ENCODE measurements at regions not wholly inside any gene's neighbourhood (a gene's known extent, or its start where the extent isn't known, plus 50 kb on each side); places are given as distances from the start of the nearest gene placed in this dataset.

GRCh38 chr5:51974834-51975233, 591.6 kb downstream of the ISL1 start:
- DNase-seq (no peak), ATAC-seq (no peak)
- peaks cover 2% of the 10 kb centered on the region for H3K9me3 Mint-ChIP-seq (ENCODE audit: low read depth)
- H3K27me3 Mint-ChIP-seq = no peaks in the 10 kb centered on the region
- no peak overlapping the region for H3K27ac Mint-ChIP-seq
- CTCF ChIA-PET = no interaction called here
- H3K4me1 Mint-ChIP-seq = no peaks in the 10 kb centered on the region
- no peaks in the 10 kb centered on the region for H3K36me3 Mint-ChIP-seq
- no peak overlapping the region for H3K4me3 Mint-ChIP-seq

GRCh38 chr5:51977014-51977413, 593.8 kb downstream of the ISL1 start:
- no peaks in the 10 kb centered on the region for H3K4me1 Mint-ChIP-seq

GRCh38 chr5:51983161-51983560, 599.9 kb downstream of the ISL1 start:
- CTCF ChIA-PET = no interaction called here
- Mint-ChIP-seq H3K36me3 (no peaks in the 10 kb centered on the region), H3K9me3 (ENCODE audit: low read depth) (no peaks in the 10 kb centered on the region), H3K27ac (no peak overlapping the region), H3K4me1 (no peaks in the 10 kb centered on the region), H3K27me3 (no peaks in the 10 kb centered on the region), H3K4me3 (no peak overlapping the region)
- ATAC-seq (no peak), DNase-seq (no peak)

More at GRCh38 chr5:51977014-51977413, 593.8 kb downstream of the ISL1 start:
- ATAC-seq (no peak), DNase-seq (no peak)
- CTCF ChIA-PET = no interaction called here
- no peak overlapping the region for H3K27ac Mint-ChIP-seq
- no peaks in the 10 kb centered on the region for H3K27me3 Mint-ChIP-seq
- H3K9me3 Mint-ChIP-seq (ENCODE audit: low read depth) = peaks cover 2% of the 10 kb centered on the region
- H3K36me3 Mint-ChIP-seq = no peaks in the 10 kb centered on the region
- H3K4me3 Mint-ChIP-seq = no peak overlapping the region

GRCh38 chr5:51986733-51987132, 603.5 kb downstream of the ISL1 start:
- CTCF ChIA-PET = no interaction called here
- H3K9me3 Mint-ChIP-seq (ENCODE audit: low read depth) = peaks cover 3% of the 10 kb centered on the region
- H3K4me1 Mint-ChIP-seq = no peaks in the 10 kb centered on the region
- no peak for ATAC-seq
- H3K27me3 Mint-ChIP-seq = no peaks in the 10 kb centered on the region
- H3K36me3 Mint-ChIP-seq = no peaks in the 10 kb centered on the region
- H3K27ac Mint-ChIP-seq = no peak overlapping the region
- no peak for DNase-seq
- H3K4me3 Mint-ChIP-seq = no peak overlapping the region

GRCh38 chr5:51987239-51987638, 604.0 kb downstream of the ISL1 start:
- CTCF ChIA-PET = interaction anchor here (0.9 kb wide), 1 partner anchor 68 kb away, joined by 3 read pairs; no protein-coding TSS in a partner anchor
- Mint-ChIP-seq H3K4me3 (no peak overlapping the region), H3K4me1 (no peaks in the 10 kb centered on the region), H3K27me3 (no peaks in the 10 kb centered on the region), H3K27ac (no peak overlapping the region), H3K36me3 (no peaks in the 10 kb centered on the region), H3K9me3 (ENCODE audit: low read depth) (peaks cover 3% of the 10 kb centered on the region)
- ATAC-seq = no peak
- DNase-seq = no peak

GRCh38 chr5:51987669-51988209, 604.5 kb downstream of the ISL1 start:
- DNase-seq (no peak), ATAC-seq (no peak)
- no peaks in the 10 kb centered on the region for H3K36me3 Mint-ChIP-seq
- CTCF ChIA-PET = interaction anchor here (0.9 kb wide), 1 partner anchor 68 kb away, joined by 3 read pairs; no protein-coding TSS in a partner anchor
- H3K9me3 Mint-ChIP-seq (ENCODE audit: low read depth) = peaks cover 3% of the 10 kb centered on the region
- no peaks in the 10 kb centered on the region for H3K4me1 Mint-ChIP-seq
- H3K27ac Mint-ChIP-seq = no peak overlapping the region
- no peak overlapping the region for H3K4me3 Mint-ChIP-seq
- no peaks in the 10 kb centered on the region for H3K27me3 Mint-ChIP-seq

- Mint-ChIP-seq H3K27me3 (no peaks in the 10 kb centered on the region), H3K4me1 (no peaks in the 10 kb centered on the region), H3K9me3 (ENCODE audit: low read depth) (peaks cover 3% of the 10 kb centered on the region), H3K27ac (no peak overlapping the region), H3K4me3 (no peak overlapping the region), H3K36me3 (no peaks in the 10 kb centered on the region)
- DNase-seq = no peak
- ATAC-seq = no peak
- CTCF ChIA-PET = interaction anchor here (0.6 kb wide), 1 partner anchor 1668 kb away, joined by 3 read pairs; no protein-coding TSS in a partner anchor
These were observed 605.4 kb downstream of the ISL1 start for GRCh38 chr5:51988634-51989033.

GRCh38 chr5:51990241-51990640, 607.0 kb downstream of the ISL1 start:
- ATAC-seq = no peak
- Mint-ChIP-seq H3K27me3 (no peaks in the 10 kb centered on the region), H3K9me3 (ENCODE audit: low read depth) (peaks cover 3% of the 10 kb centered on the region), H3K36me3 (no peaks in the 10 kb centered on the region), H3K4me3 (no peak overlapping the region), H3K27ac (no peak overlapping the region), H3K4me1 (no peaks in the 10 kb centered on the region)
- CTCF ChIA-PET = no interaction called here
- no peak for DNase-seq

GRCh38 chr5:51990661-51991180, 607.5 kb downstream of the ISL1 start:
- Mint-ChIP-seq H3K36me3 (no peaks in the 10 kb centered on the region), H3K27me3 (no peaks in the 10 kb centered on the region), H3K27ac (no peak overlapping the region), H3K4me1 (no peaks in the 10 kb centered on the region), H3K9me3 (ENCODE audit: low read depth) (peaks cover 3% of the 10 kb centered on the region), H3K4me3 (no peak overlapping the region)
- DNase-seq (no peak), ATAC-seq (no peak)
- CTCF ChIA-PET = no interaction called here

GRCh38 chr5:51991940-51992339, 608.7 kb downstream of the ISL1 start:
- H3K4me1 Mint-ChIP-seq = no peaks in the 10 kb centered on the region
- CTCF ChIA-PET = no interaction called here
- ATAC-seq (no peak), DNase-seq (no peak)
- H3K9me3 Mint-ChIP-seq (ENCODE audit: low read depth) = peaks cover 3% of the 10 kb centered on the region
- H3K27me3 Mint-ChIP-seq = no peaks in the 10 kb centered on the region
- no peaks in the 10 kb centered on the region for H3K36me3 Mint-ChIP-seq
- no peak overlapping the region for H3K27ac Mint-ChIP-seq
- no peak overlapping the region for H3K4me3 Mint-ChIP-seq

- DNase-seq (no peak), ATAC-seq (no peak)
- Mint-ChIP-seq H3K27me3 (no peaks in the 10 kb centered on the region), H3K36me3 (no peaks in the 10 kb centered on the region), H3K27ac (no peak overlapping the region), H3K9me3 (ENCODE audit: low read depth) (no peaks in the 10 kb centered on the region), H3K4me3 (no peak overlapping the region), H3K4me1 (no peaks in the 10 kb centered on the region)
- CTCF ChIA-PET = no interaction called here
These were observed 612.6 kb downstream of the ISL1 start for GRCh38 chr5:51995773-51996306.

GRCh38 chr5:51996356-51996861, 613.2 kb downstream of the ISL1 start:
- H3K27me3 Mint-ChIP-seq = no peaks in the 10 kb centered on the region
- no peak overlapping the region for H3K4me3 Mint-ChIP-seq
- DNase-seq (no peak), ATAC-seq (no peak)
- CTCF ChIA-PET = no interaction called here
- H3K36me3 Mint-ChIP-seq = no peaks in the 10 kb centered on the region
- no peaks in the 10 kb centered on the region for H3K9me3 Mint-ChIP-seq (ENCODE audit: low read depth)
- H3K4me1 Mint-ChIP-seq = no peaks in the 10 kb centered on the region
- no peak overlapping the region for H3K27ac Mint-ChIP-seq

GRCh38 chr5:51997500-51997899, 614.3 kb downstream of the ISL1 start:
- DNase-seq = no peak
- Mint-ChIP-seq H3K4me1 (no peaks in the 10 kb centered on the region), H3K27ac (no peak overlapping the region), H3K27me3 (no peaks in the 10 kb centered on the region), H3K9me3 (ENCODE audit: low read depth) (no peaks in the 10 kb centered on the region), H3K36me3 (no peaks in the 10 kb centered on the region), H3K4me3 (no peak overlapping the region)
- ATAC-seq = no peak
- CTCF ChIA-PET = interaction anchor here (0.5 kb wide), 1 partner anchor 380 kb away, joined by 4 read pairs; no protein-coding TSS in a partner anchor

- Mint-ChIP-seq H3K27me3 (no peaks in the 10 kb centered on the region), H3K27ac (no peak overlapping the region), H3K4me3 (no peak overlapping the region), H3K4me1 (no peaks in the 10 kb centered on the region), H3K36me3 (no peaks in the 10 kb centered on the region), H3K9me3 (ENCODE audit: low read depth) (no peaks in the 10 kb centered on the region)
- DNase-seq (no peak), ATAC-seq (no peak)
- CTCF ChIA-PET = interaction anchor here (0.5 kb wide), 1 partner anchor 379 kb away, joined by 4 read pairs; no protein-coding TSS in a partner anchor
These were observed 614.7 kb downstream of the ISL1 start for GRCh38 chr5:51997949-51998348.
